Stimulated activated CD8-positive, alpha-beta memory T cell treated with anti-CD3 and anti-CD28 coated beads, Interleukin-7, amount 100 ng/mL, for 48 hours (primary cell): ENCODE measurements at regions not wholly inside any gene's neighbourhood (a gene's known extent, or its start where the extent isn't known, plus 50 kb on each side); places are given as distances from the start of the nearest gene placed in this dataset.

Source experiments
- DNase-seq, 2 donors: peaks; one replicate each; pipeline ENCODE4 v3.0.0-alpha.2; 2020; ENCODE audit warnings: low read depth in 1 of 2; ENCODE audit errors: extremely low read depth in 1 of 2

GRCh38 chr2:146950911-146951310 lies 893.9 kb upstream of the ACVR2A start:
- no peak for DNase-seq

- no peak for DNase-seq
Observed at GRCh38 chr2:146950361-146950760, 894.5 kb upstream of the ACVR2A start.

- DNase-seq, result no peak
Observed at GRCh38 chr2:146949400-146949799, 895.4 kb upstream of the ACVR2A start.

GRCh38 chr2:146944601-146945000 lies 900.2 kb upstream of the ACVR2A start:
- DNase-seq, result no peak

GRCh38 chr2:146939991-146940685 lies 904.7 kb upstream of the ACVR2A start:
- DNase-seq, result no peak

GRCh38 chr2:146934921-146935320 lies 909.9 kb upstream of the ACVR2A start:
- no peak for DNase-seq

- no peak for DNase-seq
Observed at GRCh38 chr2:146931109-146931508, 913.7 kb upstream of the ACVR2A start.

- DNase-seq, result no peak
Observed at GRCh38 chr2:146927080-146927711, 917.6 kb upstream of the ACVR2A start.

GRCh38 chr2:146918280-146918679 lies 926.5 kb upstream of the ACVR2A start:
- no peak for DNase-seq

- no peak for DNase-seq
Observed at GRCh38 chr2:146917431-146918042, 927.3 kb upstream of the ACVR2A start.

- DNase-seq, result no peak
Observed at GRCh38 chr2:146916914-146917313, 927.9 kb upstream of the ACVR2A start.

GRCh38 chr2:146913476-146913875 lies 931.4 kb upstream of the ACVR2A start:
- DNase-seq, result no peak

- no peak for DNase-seq
Observed at GRCh38 chr2:146912536-146912935, 932.3 kb upstream of the ACVR2A start.

GRCh38 chr2:146908776-146909175 lies 936.1 kb upstream of the ACVR2A start:
- DNase-seq, result no peak

GRCh38 chr2:146898083-146898482 lies 946.7 kb upstream of the ACVR2A start:
- DNase-seq, result no peak

- DNase-seq, result no peak
Observed at GRCh38 chr2:146894514-146894913, 950.3 kb upstream of the ACVR2A start.

- DNase-seq, result no peak
Observed at GRCh38 chr2:146893500-146894041, 951.3 kb upstream of the ACVR2A start.

GRCh38 chr2:146890491-146890890 lies 954.3 kb upstream of the ACVR2A start:
- no peak for DNase-seq

GRCh38 chr2:146879882-146880281 lies 964.9 kb upstream of the ACVR2A start:
- no peak for DNase-seq

- DNase-seq, result no peak
Observed at GRCh38 chr2:146874260-146874658, 970.6 kb upstream of the ACVR2A start.

- no peak for DNase-seq
Observed at GRCh38 chr2:146873646-146874259, 971.1 kb upstream of the ACVR2A start.

- no peak for DNase-seq
Observed at GRCh38 chr2:146873056-146873455, 971.8 kb upstream of the ACVR2A start.
